ENCODE measurements at regions not wholly inside any gene's neighbourhood (a gene's known extent, or its start where the extent isn't known, plus 50 kb on each side); places are given as distances from the start of the nearest gene placed in this dataset.

DNA sequence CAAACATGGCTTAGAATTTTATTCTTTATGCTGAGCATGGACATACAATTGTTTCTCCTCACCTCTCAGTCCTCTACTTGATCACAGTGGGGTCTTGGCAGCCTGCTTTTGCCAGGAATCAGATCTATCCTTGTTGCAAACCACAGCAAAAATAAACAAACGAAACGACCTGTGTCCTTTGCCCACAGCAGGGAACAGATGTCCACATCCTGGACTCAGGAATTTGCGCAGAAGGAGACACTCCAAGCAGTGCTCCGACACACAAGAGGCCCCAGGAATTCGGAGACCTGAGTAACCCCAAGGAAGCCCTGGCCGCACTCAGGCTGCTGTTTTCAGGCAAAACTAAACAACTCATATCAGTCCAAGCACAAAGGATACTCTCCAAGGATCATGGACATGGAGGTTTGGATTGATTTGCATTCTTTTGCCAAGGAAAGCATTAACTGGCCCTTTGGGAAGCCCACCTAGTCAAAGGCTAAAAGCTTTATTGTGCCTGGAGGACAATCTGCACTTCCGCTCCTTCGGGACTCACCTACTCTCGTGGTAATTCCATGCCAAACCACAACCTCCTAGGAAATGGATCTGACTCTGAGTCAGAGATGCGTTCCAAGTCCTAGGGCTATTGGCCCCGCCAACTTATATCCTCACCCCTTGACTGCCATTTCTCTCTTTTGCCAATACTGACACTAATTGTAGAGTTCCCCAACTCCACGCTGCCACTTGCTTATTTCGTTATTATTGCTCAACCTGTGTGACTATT, 271.1 kb upstream of the CDH11 start:
- TF ChIP-seq EZH2 (IDR thresholded peaks at IDR 0.05) = no peak
- no peak for TF ChIP-seq POLR2AphosphoS5 (IDR thresholded peaks at IDR 0.05; ENCODE audit: borderline replicate concordance, low read depth, low read length)
